Spleen (tissue), 7 donors: ENCODE measurements at regions not wholly inside any gene's neighbourhood (a gene's known extent, or its start where the extent isn't known, plus 50 kb on each side); places are given as distances from the start of the nearest gene placed in this dataset.

Experiments
- CTCF ChIP-seq, 11 experiments: fragments of 200-600 bp in 7 of 11; fragments of 450-650 bp in 4 of 11; sonication (generic) in 4 of 11; IDR thresholded peaks in 8 of 11; conservative IDR thresholded peaks in 3 of 11; 1 replicate in 7 of 11; 2 replicates in 4 of 11; pipeline versions ENCODE4 v1.4.0 to v1.8.0; 2016 to 2021; ENCODE audit warnings: antibody characterized with exemption in 11 of 11, inconsistent platforms in 4 of 11, mild to moderate bottlenecking in 1 of 11
- POLR2A ChIP-seq, 3 donors: fragments of 450-650 bp; IDR thresholded peaks; one replicate each; pipeline ENCODE4 v1.5.1; 2017; ENCODE audit warnings: antibody characterized with exemption in 3 of 3, mild to moderate bottlenecking in 1 of 3
- POLR2AphosphoS5 ChIP-seq, 3 donors: sonication (generic); formaldehyde crosslinking; IDR thresholded peaks; one replicate each; pipeline ENCODE4 v1.5.1; 2017; ENCODE audit warnings: antibody characterized with exemption in 3 of 3
- donor health status: DM: no; HTN: no; CAD: no; lungs with moderate emphysema.
- donor health status: DM: no; HTN: no; CAD: no.
- donor health status: DM: no; HTN: no; CAD: no.

- TF ChIP-seq CTCF (IDR thresholded peaks at IDR 0.05 in 8 of 11, conservative IDR thresholded peaks at IDR 0.05 in 3 of 11) = no peak
- no peak for TF ChIP-seq POLR2A (IDR thresholded peaks at IDR 0.05)
- no peak for TF ChIP-seq POLR2AphosphoS5 (IDR thresholded peaks at IDR 0.05)
Measured at GRCh38 chr2:105635564-105635963, 109.1 kb upstream of the NCK2 start.
